Neural cell (in vitro differentiated cells): ENCODE measurements at regions not wholly inside any gene's neighbourhood (a gene's known extent, or its start where the extent isn't known, plus 50 kb on each side); places are given as distances from the start of the nearest gene placed in this dataset.

Experiments
- EZH2 ChIP-seq: fragments of 200-600, 300-800 bp; shearing (Covaris generic), sonication (generic); IDR thresholded peaks from 2 replicates; pipeline ENCODE4 v1.6.1; 2014; ENCODE audit warnings: antibody characterized with exemption, low read length, borderline replicate concordance, mild to moderate bottlenecking; ENCODE audit not compliant: insufficient read depth, poor library complexity, severe bottlenecking
- TF ChIP-seq, protein P1 (sequence below): fragments of 450-650 bp; IDR thresholded peaks from 2 replicates; pipeline ENCODE4 v1.5.1; 2014; ENCODE audit warnings: antibody characterized with exemption, mild to moderate bottlenecking, moderate library complexity; ENCODE audit not compliant: poor library complexity, severe bottlenecking

- TF ChIP-seq EZH2: no peak
- TF ChIP-seq, protein P1, sequence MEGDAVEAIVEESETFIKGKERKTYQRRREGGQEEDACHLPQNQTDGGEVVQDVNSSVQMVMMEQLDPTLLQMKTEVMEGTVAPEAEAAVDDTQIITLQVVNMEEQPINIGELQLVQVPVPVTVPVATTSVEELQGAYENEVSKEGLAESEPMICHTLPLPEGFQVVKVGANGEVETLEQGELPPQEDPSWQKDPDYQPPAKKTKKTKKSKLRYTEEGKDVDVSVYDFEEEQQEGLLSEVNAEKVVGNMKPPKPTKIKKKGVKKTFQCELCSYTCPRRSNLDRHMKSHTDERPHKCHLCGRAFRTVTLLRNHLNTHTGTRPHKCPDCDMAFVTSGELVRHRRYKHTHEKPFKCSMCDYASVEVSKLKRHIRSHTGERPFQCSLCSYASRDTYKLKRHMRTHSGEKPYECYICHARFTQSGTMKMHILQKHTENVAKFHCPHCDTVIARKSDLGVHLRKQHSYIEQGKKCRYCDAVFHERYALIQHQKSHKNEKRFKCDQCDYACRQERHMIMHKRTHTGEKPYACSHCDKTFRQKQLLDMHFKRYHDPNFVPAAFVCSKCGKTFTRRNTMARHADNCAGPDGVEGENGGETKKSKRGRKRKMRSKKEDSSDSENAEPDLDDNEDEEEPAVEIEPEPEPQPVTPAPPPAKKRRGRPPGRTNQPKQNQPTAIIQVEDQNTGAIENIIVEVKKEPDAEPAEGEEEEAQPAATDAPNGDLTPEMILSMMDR: no peak
These were observed 277.0 kb downstream of the CDH2 start for GRCh38 chr18:27899893-27900292.
